DND-41 (cell line): ENCODE measurements at regions not wholly inside any gene's neighbourhood (a gene's known extent, or its start where the extent isn't known, plus 50 kb on each side); places are given as distances from the start of the nearest gene placed in this dataset.
A peak's percentile ranks its signal among the peaks of the same experiment; 100 is the strongest.

Experiments used
- ATAC-seq: fragments of 200-7000 bp; cut with Tn5 transposase; 3 replicates; pipeline ENCODE4 v1.9.1; 2021; ENCODE audit warnings: low read depth; ENCODE audit not compliant: insufficient read depth
- DNase-seq: peaks from one replicate; pipeline ENCODE4 v3.0.0-alpha.2; 2020
- H2AFZ ChIP-seq: 2 replicates; pipeline ENCODE4 v1.6.0; 2012; ENCODE audit warnings: low read depth, low read length
- H3K27ac ChIP-seq: 2 replicates; pipeline ENCODE4 v1.5.1; 2012; ENCODE audit warnings: low read length, inconsistent platforms
- H3K27me3 ChIP-seq: fragments of 200-600 bp; sonication (generic); 2 replicates; pipeline ENCODE4 v1.6.0; 2012; ENCODE audit warnings: low read length, mild to moderate bottlenecking, inconsistent platforms; ENCODE audit not compliant: insufficient read depth, poor library complexity
- H3K36me3 ChIP-seq: 2 replicates; pipeline ENCODE4 v1.5.1; 2012; ENCODE audit warnings: low read length, inconsistent platforms; ENCODE audit not compliant: insufficient read depth
- H3K4me1 ChIP-seq: 2 replicates; pipeline ENCODE4 v1.5.1; 2012; ENCODE audit warnings: mild to moderate bottlenecking, low read length; ENCODE audit not compliant: insufficient read depth
- H3K4me2 ChIP-seq: 2 replicates; pipeline ENCODE4 v1.6.0; 2012; ENCODE audit warnings: mild to moderate bottlenecking, moderate library complexity, low read length, inconsistent platforms; ENCODE audit not compliant: insufficient read depth
- H3K4me3 ChIP-seq, 2 experiments: fragments of 200-600 bp in 1 of 2; shearing (Covaris generic) in 1 of 2; 2 replicates each; pipeline ENCODE4 v1.5.1; 2012 to 2016; ENCODE audit warnings: inconsistent platforms in 2 of 2, low read length in 2 of 2, mild to moderate bottlenecking in 2 of 2, low read depth in 1 of 2, moderate library complexity in 1 of 2
- H3K79me2 ChIP-seq: 2 replicates; pipeline ENCODE4 v1.6.0; 2012; ENCODE audit warnings: low read length, inconsistent platforms; ENCODE audit not compliant: insufficient read depth
- H3K9ac ChIP-seq: 2 replicates; pipeline ENCODE4 v1.6.0; 2012; ENCODE audit warnings: low read depth, mild to moderate bottlenecking, inconsistent platforms, low read length, moderate library complexity
- H3K9me3 ChIP-seq: 2 replicates; pipeline ENCODE4 v1.5.1; 2012; ENCODE audit warnings: low read length, moderate library complexity, mild to moderate bottlenecking, inconsistent platforms; ENCODE audit not compliant: insufficient read depth, severe bottlenecking
- H4K20me1 ChIP-seq: 2 replicates; pipeline ENCODE4 v1.6.0; 2012; ENCODE audit warnings: low read length; ENCODE audit not compliant: insufficient read depth
- EZH2 ChIP-seq: IDR thresholded peaks from 3 replicates; pipeline ENCODE4 v1.6.1; 2012; ENCODE audit warnings: borderline replicate concordance, low read depth, mild to moderate bottlenecking, moderate library complexity, low read length, inconsistent platforms; ENCODE audit not compliant: severe bottlenecking
- TF ChIP-seq, protein P1 (sequence below): IDR thresholded peaks from 2 replicates; pipeline ENCODE4 v1.5.1; 2012; ENCODE audit warnings: borderline replicate concordance, low read length, moderate library complexity, mild to moderate bottlenecking; ENCODE audit not compliant: poor library complexity, severe bottlenecking; ENCODE audit errors: extremely low read depth

DNA sequence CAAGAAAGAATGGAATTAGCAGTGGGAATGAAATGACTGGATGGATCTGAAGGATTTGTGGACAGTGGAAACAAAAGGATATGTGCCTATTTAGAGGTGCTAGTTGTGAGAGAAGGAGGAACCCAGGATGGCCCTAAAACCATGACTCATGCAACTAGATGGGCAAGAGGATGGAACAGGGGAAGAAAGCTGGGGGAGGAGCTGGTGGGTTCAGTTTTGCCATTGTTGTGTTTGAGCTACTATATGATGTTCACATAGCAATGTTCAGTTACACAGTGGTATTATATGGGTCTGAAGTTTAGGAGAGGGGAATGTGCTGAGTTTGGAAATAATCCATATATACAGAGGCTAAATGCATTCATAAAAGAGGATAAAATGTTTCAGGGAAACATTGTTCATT lies 125.7 kb upstream of the SSTR4 start:
- peak; percentile 47; the same call in 1 of the 3 replicates for ATAC-seq
- no peak overlapping the region for H2AFZ ChIP-seq
- H3K27ac ChIP-seq: 0 out of 2 replicates have a peak overlapping the region, but pooled peaks have one; percentile 8
- H3K4me1 ChIP-seq: peaks cover 18% of the 10 kb centered on the region
- no peaks in the 10 kb centered on the region for H4K20me1 ChIP-seq
- no peaks in the 10 kb centered on the region for H3K27me3 ChIP-seq
- DNase-seq: peak; percentile 28
- H3K4me2 ChIP-seq: no peak overlapping the region
- H3K36me3 ChIP-seq: no peaks in the 10 kb centered on the region
- H3K79me2 ChIP-seq: no peaks in the 10 kb centered on the region
- no peak overlapping the region for H3K9ac ChIP-seq
- H3K4me3 ChIP-seq: no peak overlapping the region
- no peaks in the 10 kb centered on the region for H3K9me3 ChIP-seq
- no peak for TF ChIP-seq EZH2
- TF ChIP-seq, protein P1, sequence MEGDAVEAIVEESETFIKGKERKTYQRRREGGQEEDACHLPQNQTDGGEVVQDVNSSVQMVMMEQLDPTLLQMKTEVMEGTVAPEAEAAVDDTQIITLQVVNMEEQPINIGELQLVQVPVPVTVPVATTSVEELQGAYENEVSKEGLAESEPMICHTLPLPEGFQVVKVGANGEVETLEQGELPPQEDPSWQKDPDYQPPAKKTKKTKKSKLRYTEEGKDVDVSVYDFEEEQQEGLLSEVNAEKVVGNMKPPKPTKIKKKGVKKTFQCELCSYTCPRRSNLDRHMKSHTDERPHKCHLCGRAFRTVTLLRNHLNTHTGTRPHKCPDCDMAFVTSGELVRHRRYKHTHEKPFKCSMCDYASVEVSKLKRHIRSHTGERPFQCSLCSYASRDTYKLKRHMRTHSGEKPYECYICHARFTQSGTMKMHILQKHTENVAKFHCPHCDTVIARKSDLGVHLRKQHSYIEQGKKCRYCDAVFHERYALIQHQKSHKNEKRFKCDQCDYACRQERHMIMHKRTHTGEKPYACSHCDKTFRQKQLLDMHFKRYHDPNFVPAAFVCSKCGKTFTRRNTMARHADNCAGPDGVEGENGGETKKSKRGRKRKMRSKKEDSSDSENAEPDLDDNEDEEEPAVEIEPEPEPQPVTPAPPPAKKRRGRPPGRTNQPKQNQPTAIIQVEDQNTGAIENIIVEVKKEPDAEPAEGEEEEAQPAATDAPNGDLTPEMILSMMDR: no peak

DNA sequence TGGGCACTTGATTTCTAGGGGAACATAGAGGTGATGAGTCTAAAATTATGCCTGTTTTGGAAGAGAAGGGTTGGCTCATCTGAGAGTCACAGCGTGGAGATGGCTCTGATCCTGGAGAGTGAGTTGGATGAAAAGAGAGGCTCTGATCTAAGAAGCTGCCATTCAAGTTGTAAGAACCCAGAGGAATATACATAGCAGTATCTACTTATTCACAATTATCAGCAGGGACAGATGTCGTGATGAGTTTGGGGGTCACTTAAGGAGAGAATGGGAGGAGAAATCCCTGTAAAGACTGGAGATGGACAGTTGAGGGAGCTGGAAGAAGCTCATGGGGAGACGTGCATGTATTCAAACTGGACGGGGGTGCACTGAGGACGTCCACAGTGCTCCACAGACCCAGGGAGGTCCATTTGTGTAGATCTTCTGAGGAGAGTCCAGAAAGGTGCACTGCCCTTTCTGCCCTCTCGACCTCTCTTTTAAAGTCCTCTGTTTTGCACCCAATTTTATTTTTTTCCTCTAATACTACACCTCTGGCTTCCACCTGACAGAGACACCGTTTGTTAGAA lies 124.7 kb upstream of the SSTR4 start:
- Histone ChIP-seq H2AFZ (no peak overlapping the region), H3K27me3 (no peaks in the 10 kb centered on the region), H3K36me3 (no peaks in the 10 kb centered on the region), H3K4me3 (no peak overlapping the region), H3K79me2 (no peaks in the 10 kb centered on the region), H3K4me2 (no peak overlapping the region), H3K9ac (no peak overlapping the region), H3K27ac (no peak overlapping the region), H3K9me3 (no peaks in the 10 kb centered on the region), H4K20me1 (no peaks in the 10 kb centered on the region), H3K4me1 (peaks cover 18% of the 10 kb centered on the region)
- TF ChIP-seq EZH2: no peak
- TF ChIP-seq, protein P1: no peak
- DNase-seq: no peak
- ATAC-seq: no peak

DNA sequence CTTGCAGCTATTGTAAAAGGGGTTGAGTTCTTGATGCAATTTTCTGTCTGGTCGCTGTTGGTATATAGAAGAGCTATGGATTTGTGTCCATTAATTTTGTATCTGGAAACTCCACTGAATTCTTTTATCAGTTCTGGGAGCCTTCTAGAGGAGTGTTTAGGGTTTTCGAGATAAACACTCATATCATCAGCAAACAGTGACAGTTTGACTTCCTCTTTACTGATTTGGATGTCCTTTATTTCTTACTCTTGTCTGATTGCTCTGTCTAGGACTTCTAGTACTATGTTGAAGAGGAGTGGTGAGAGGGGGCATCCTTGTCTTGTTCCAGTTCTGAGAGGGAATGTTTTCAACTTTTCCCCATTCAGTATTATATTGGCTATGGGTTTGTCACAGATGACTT lies 120.8 kb upstream of the SSTR4 start:
- H3K27ac ChIP-seq: no peak overlapping the region
- ATAC-seq: no peak
- no peaks in the 10 kb centered on the region for H3K79me2 ChIP-seq
- H3K9me3 ChIP-seq: no peaks in the 10 kb centered on the region
- H3K36me3 ChIP-seq: no peaks in the 10 kb centered on the region
- no peak for TF ChIP-seq EZH2
- TF ChIP-seq, protein P1: no peak
- H3K4me1 ChIP-seq: peaks cover 25% of the 10 kb centered on the region
- no peak overlapping the region for H3K4me3 ChIP-seq
- H3K9ac ChIP-seq: no peak overlapping the region
- DNase-seq: no peak
- no peak overlapping the region for H3K4me2 ChIP-seq
- no peak overlapping the region for H2AFZ ChIP-seq
- no peaks in the 10 kb centered on the region for H3K27me3 ChIP-seq
- H4K20me1 ChIP-seq: no peaks in the 10 kb centered on the region

DNA sequence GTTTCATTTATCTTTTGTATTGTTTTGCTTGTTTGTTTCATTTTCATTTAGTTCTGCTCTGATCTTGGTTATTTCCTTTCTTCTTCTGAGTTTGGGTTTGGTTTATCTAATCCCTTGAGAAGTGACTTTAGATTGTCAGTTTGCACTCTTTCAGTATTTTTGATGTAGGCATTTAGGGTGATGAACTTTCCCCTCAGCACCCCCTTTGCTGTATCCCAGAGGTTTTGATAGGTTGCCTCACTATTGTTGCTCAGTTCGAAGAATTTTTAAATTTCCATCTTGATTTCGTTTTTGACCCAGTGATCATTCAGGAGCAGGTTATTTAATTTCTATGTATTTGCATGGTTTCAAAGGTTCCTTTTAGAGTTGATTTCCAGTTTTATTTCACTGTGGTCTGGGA lies 119.6 kb upstream of the SSTR4 start:
- DNase-seq: no peak
- H2AFZ ChIP-seq: no peak overlapping the region
- H4K20me1 ChIP-seq: no peaks in the 10 kb centered on the region
- no peak for ATAC-seq
- no peaks in the 10 kb centered on the region for H3K27me3 ChIP-seq
- H3K4me3 ChIP-seq: no peak overlapping the region
- H3K27ac ChIP-seq: no peak overlapping the region
- no peaks in the 10 kb centered on the region for H3K79me2 ChIP-seq
- no peaks in the 10 kb centered on the region for H3K9me3 ChIP-seq
- H3K36me3 ChIP-seq: no peaks in the 10 kb centered on the region
- TF ChIP-seq, protein P1: no peak
- no peak for TF ChIP-seq EZH2
- no peak overlapping the region for H3K4me2 ChIP-seq
- peaks cover 21% of the 10 kb centered on the region for H3K4me1 ChIP-seq
- no peak overlapping the region for H3K9ac ChIP-seq
